ENCODE measurements at regions not wholly inside any gene's neighbourhood (a gene's known extent, or its start where the extent isn't known, plus 50 kb on each side); places are given as distances from the start of the nearest gene placed in this dataset.

DNA sequence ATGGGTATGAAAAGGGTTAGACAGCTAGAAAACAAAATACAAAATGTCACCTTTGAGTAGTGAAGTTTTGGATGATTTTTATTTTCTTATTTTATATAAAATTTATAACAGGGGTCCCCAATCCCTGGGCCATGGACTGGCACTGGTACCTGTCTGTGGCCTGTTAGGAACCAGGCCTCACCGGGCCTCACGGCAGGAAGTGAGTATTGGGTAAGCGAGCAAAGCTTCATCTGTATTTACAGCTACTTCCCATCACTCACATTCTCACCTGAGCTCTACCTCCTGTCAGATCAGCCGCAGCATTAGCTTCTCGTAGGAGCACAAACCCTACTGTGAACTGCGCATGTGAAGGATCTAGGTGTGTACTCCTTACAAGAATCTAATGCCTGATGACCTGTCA, 202.8 kb upstream of the TWIST2 start:
- TF ChIP-seq POLR2A (IDR thresholded peaks at IDR 0.05) (no peak), EP300 (IDR thresholded peaks at IDR 0.05; ENCODE audit: low read depth) (no peak)
- TF ChIP-seq, protein P1, sequence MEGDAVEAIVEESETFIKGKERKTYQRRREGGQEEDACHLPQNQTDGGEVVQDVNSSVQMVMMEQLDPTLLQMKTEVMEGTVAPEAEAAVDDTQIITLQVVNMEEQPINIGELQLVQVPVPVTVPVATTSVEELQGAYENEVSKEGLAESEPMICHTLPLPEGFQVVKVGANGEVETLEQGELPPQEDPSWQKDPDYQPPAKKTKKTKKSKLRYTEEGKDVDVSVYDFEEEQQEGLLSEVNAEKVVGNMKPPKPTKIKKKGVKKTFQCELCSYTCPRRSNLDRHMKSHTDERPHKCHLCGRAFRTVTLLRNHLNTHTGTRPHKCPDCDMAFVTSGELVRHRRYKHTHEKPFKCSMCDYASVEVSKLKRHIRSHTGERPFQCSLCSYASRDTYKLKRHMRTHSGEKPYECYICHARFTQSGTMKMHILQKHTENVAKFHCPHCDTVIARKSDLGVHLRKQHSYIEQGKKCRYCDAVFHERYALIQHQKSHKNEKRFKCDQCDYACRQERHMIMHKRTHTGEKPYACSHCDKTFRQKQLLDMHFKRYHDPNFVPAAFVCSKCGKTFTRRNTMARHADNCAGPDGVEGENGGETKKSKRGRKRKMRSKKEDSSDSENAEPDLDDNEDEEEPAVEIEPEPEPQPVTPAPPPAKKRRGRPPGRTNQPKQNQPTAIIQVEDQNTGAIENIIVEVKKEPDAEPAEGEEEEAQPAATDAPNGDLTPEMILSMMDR (IDR thresholded peaks at IDR 0.05) = no peak

Measured in transverse colon (tissue), 3 donors.